GM12892 (cell line): ENCODE measurements at regions not wholly inside any gene's neighbourhood (a gene's known extent, or its start where the extent isn't known, plus 50 kb on each side); places are given as distances from the start of the nearest gene placed in this dataset.
"Not testable (repeated sequence)": the region's sequence is repeated elsewhere in the genome, so short reads cannot be mapped to it uniquely, and the experiment has no call there.

ENCODE experiments used
- DNase-seq: peaks from one replicate; pipeline ENCODE4 v3.0.0; 2011; ENCODE audit not compliant: insufficient read length
- FAIRE-seq: peaks from 2 replicates; lab custom pipeline; 2011; peaks lifted over from hg19 to GRCh38; lab: Jason Lieb, UNC
- POLR2A ChIP-seq: IDR thresholded peaks from 2 replicates; pipeline ENCODE4 v1.6.1; 2011; ENCODE audit warnings: low read depth, low read length, control low read depth
- POLR2AphosphoS5 ChIP-seq: IDR thresholded peaks from 2 replicates; pipeline ENCODE4 v1.6.1; 2011; ENCODE audit warnings: low read depth, low read length, control low read depth
- TAF1 ChIP-seq: IDR thresholded peaks from 2 replicates; pipeline ENCODE4 v1.6.1; 2011; ENCODE audit warnings: low read depth, mild to moderate bottlenecking, control low read depth, low read length, borderline replicate concordance

DNA sequence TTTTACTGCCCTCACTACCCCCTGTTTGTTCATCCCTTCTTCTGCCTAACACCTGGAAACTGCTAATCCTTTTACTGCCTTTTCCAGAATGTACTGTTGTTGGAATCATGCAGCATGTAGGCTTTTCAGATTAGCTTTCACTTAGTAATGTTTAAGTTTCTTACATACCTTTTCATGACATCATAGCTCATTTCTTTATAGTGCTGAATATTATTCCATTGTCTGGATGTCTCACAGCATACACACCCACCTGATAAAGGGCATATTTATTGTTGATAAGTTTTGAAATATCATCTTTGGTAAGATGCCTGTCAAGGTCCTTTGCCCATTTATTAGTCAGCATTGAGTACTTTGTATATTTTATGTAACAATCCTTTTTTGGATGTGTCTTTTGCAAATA is 588.2 kb upstream of the NRSN1 start:
- TF ChIP-seq POLR2A (no peak), POLR2AphosphoS5 (no peak), TAF1 (no peak)
- FAIRE-seq (no peak), DNase-seq (no peak)

DNA sequence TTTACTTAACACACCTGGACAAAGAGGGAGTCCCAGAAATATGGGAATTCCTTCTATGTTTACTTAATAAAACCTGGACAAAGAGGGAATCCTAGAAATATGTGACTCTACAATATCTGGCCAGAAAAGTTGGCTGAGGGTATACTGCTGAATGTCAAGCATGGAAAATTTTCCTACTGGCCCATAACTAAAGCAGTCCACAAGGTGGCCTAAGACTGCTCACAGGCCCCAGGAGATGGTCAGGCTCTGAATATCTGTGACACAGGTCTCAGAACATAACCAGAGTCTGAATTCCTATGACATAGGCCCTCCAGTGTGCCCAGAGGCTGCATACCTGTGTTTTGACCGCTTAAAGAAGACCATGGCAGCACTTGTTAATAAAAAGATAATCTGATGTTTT is 578.2 kb upstream of the NRSN1 start:
- DNase-seq, result no peak
- FAIRE-seq, result no peak

DNA sequence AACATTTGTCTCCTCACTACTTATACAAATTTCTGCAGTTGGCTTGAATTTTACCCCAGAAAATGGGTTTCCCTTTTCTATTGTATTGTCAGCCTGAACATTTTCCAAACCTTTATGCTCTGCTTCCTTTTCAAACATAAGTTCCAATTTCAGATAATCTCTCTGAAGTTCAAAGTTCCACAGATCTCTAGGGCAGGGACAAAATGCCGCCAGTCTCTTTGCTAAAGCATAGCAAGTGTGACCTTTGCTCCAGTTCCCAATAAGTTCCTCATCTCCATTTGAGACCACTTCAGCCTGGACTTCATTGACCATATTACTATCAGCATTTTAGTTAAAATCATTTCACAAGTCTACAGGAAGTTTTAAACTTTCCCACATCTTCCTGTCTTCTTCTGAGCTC is 571.1 kb upstream of the NRSN1 start:
- FAIRE-seq, DNase-seq: not testable (repeated sequence)

More for the DNA sequence above, 578.2 kb upstream of the NRSN1 start:
- TF ChIP-seq TAF1 (no peak), POLR2A (no peak), POLR2AphosphoS5 (no peak)

- no peak for TF ChIP-seq TAF1
- DNase-seq (no peak), FAIRE-seq (no peak)
These were observed 566.2 kb upstream of the NRSN1 start for GRCh38 chr6:23559587-23560343.

GRCh38 chr6:23561732-23562131 is 564.3 kb upstream of the NRSN1 start:
- TF ChIP-seq TAF1 (no peak), POLR2AphosphoS5 (no peak), POLR2A (no peak)
- FAIRE-seq (no peak), DNase-seq (no peak)

- FAIRE-seq, result no peak
- no peak for TF ChIP-seq POLR2A
- TF ChIP-seq POLR2AphosphoS5, result no peak
- no peak for TF ChIP-seq TAF1
These were observed 563.5 kb upstream of the NRSN1 start for GRCh38 chr6:23562554-23562953.

GRCh38 chr6:23563323-23563722 is 562.7 kb upstream of the NRSN1 start:
- no peak for FAIRE-seq
- DNase-seq, result no peak
- TF ChIP-seq POLR2A (no peak), TAF1 (no peak), POLR2AphosphoS5 (no peak)

More at GRCh38 chr6:23562554-23562953, 563.5 kb upstream of the NRSN1 start:
- no peak for DNase-seq

DNA sequence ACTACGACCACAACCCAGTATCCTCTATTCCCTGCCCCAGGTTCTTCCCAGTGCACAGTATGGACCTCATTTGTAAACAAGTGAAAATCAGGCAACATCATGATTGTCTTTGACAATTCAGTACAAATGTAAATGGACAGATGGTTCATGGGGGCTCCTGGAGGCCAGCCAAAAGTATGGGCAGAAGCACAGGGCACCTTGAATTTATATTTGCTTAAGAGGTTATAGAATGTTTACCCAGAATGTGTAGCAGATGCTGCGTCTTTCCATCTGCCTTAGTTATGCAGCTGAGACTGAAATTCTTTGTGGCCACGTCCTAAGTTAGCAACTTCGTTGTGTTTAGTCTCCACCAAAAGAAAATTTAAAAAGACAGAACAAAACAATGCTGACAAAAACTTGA is 559.6 kb upstream of the NRSN1 start:
- TF ChIP-seq POLR2AphosphoS5 (no peak), POLR2A (no peak), TAF1 (no peak)
- no peak for DNase-seq
- FAIRE-seq, result no peak

- no peak for FAIRE-seq
- TF ChIP-seq POLR2AphosphoS5 (no peak), POLR2A (no peak), TAF1 (no peak)
These were observed 557.7 kb upstream of the NRSN1 start for GRCh38 chr6:23568292-23568691.

DNA sequence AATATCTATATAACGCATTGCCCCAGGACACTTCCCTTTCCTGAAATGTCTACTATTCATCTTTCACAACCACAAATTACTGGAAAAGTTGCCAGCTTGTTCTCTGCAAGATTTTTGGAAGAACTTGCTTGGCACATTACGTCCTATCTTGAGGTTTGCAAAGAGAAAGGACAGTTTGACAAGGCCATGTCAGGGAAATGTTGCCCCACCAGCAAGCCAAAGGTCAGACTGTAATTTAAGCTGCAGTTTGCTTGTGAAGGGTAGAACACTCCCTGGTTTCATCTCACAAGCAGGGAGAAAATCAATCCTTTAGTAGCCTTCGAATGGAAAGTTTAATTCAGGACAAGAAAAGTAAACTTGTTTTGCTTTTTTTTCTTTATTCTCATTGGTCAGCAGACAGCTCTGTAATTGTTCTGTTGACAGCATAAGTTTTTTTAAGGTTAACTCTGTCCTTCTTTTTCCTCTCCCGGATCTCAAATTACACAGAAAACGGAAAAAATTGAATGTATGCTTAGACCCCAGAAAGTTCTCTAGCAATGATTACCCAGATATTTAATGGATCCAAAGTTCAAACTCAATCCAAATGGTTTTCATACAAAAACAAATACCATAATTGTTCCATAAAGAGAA is 541.8 kb upstream of the NRSN1 start:
- TF ChIP-seq POLR2A, result no peak
- no peak for TF ChIP-seq POLR2AphosphoS5
- no peak for TF ChIP-seq TAF1
- FAIRE-seq, result no peak
- DNase-seq, result no peak

More at GRCh38 chr6:23568292-23568691, 557.7 kb upstream of the NRSN1 start:
- DNase-seq, result no peak

DNA sequence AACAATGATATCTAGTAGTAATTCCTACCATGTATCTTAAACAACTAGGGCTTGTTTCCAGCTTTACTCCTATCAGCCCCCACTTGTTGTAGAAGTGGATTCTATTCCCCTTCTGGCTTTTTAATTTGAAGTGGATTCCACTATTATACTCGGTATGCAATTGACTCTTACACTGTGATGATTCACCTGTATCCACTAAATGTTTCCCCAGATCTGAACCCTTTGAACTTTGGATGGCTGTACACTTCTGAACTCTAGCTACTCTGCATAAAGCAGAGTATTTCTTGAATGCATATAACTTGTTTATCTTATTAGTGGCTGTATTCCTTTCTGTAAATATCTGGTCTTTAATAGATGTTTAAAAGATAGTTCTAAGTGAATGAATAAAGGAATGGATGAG is 538.4 kb upstream of the NRSN1 start:
- no peak for DNase-seq
- TF ChIP-seq POLR2A (no peak), POLR2AphosphoS5 (no peak), TAF1 (no peak)
- FAIRE-seq, result no peak

GRCh38 chr6:23589811-23590210 is 536.2 kb upstream of the NRSN1 start:
- FAIRE-seq, result no peak
- DNase-seq, result no peak
- TF ChIP-seq POLR2A, result no peak
- no peak for TF ChIP-seq TAF1
- TF ChIP-seq POLR2AphosphoS5, result no peak
